Activated naive CD8-positive, alpha-beta T cell treated with anti-CD3 and anti-CD28 coated beads, Interleukin-2, amount 50 U/mL, for 24 hours (primary cell): ENCODE measurements at regions not wholly inside any gene's neighbourhood (a gene's known extent, or its start where the extent isn't known, plus 50 kb on each side); places are given as distances from the start of the nearest gene placed in this dataset.

ENCODE experiments used
- ATAC-seq: fragments of 150-1000 bp; cut with Tn5 transposase; one replicate; pipeline ENCODE4 v1.10.0; 2021
- DNase-seq: peaks from one replicate; pipeline ENCODE4 v3.0.0; 2021
- H3K27ac Mint-ChIP-seq: one replicate; pipeline ENCODE4 v1.8.0; 2021; ENCODE audit warnings: mild to moderate bottlenecking, mixed read lengths
- H3K27me3 Mint-ChIP-seq: one replicate; pipeline ENCODE4 v1.8.0; 2021; ENCODE audit warnings: mixed read lengths
- H3K36me3 Mint-ChIP-seq: one replicate; pipeline ENCODE4 v1.8.0; 2021; ENCODE audit warnings: low read depth, mixed read lengths
- H3K4me1 Mint-ChIP-seq: one replicate; pipeline ENCODE4 v1.8.0; 2021; ENCODE audit warnings: mixed read lengths
- H3K4me3 Mint-ChIP-seq: one replicate; pipeline ENCODE4 v1.8.0; 2021; ENCODE audit warnings: mild to moderate bottlenecking, moderate library complexity, mixed read lengths
- H3K9me3 Mint-ChIP-seq: one replicate; pipeline ENCODE4 v1.8.0; 2021; ENCODE audit warnings: mixed read lengths

DNA sequence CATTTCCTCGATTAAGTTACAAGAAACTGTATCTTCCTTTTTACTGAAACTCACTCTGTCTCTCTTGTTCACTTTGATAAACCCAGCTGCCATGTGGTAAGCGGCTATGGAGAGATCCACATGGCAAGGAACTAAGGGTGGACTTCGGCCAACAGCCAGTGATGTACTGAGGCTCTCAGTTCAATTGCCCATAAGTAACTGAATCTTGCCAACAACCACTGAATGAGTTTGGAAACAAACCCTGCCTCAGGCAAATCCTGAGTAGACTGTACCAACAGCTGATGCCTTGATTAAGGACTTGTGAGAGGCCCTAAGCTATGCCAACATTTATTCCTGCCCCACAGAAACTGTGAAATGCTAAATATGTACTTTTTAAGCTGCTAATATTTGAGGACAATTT, 433.5 kb downstream of the PLOD2 start:
- peaks cover 9% of the 10 kb centered on the region for H3K9me3 Mint-ChIP-seq
- H3K4me1 Mint-ChIP-seq: no peaks in the 10 kb centered on the region
- H3K36me3 Mint-ChIP-seq: no peaks in the 10 kb centered on the region

GRCh38 chr3:145735631-145736030, 425.4 kb downstream of the PLOD2 start:
- H3K9me3 Mint-ChIP-seq: peaks cover 3% of the 10 kb centered on the region
- ATAC-seq (no peak), DNase-seq (no peak)
- H3K4me3 Mint-ChIP-seq: no peak overlapping the region
- H3K4me1 Mint-ChIP-seq: no peaks in the 10 kb centered on the region
- H3K36me3 Mint-ChIP-seq: no peaks in the 10 kb centered on the region
- H3K27me3 Mint-ChIP-seq: no peaks in the 10 kb centered on the region
- H3K27ac Mint-ChIP-seq: no peak overlapping the region

More for the DNA sequence above, 433.5 kb downstream of the PLOD2 start:
- Mint-ChIP-seq H3K27me3 (no peaks in the 10 kb centered on the region), H3K27ac (no peak overlapping the region), H3K4me3 (no peak overlapping the region)
- DNase-seq (no peak), ATAC-seq (no peak)

- Mint-ChIP-seq H3K36me3 (no peaks in the 10 kb centered on the region), H3K4me3 (no peak overlapping the region)
These were observed 423.0 kb downstream of the PLOD2 start for GRCh38 chr3:145737952-145738351.

DNA sequence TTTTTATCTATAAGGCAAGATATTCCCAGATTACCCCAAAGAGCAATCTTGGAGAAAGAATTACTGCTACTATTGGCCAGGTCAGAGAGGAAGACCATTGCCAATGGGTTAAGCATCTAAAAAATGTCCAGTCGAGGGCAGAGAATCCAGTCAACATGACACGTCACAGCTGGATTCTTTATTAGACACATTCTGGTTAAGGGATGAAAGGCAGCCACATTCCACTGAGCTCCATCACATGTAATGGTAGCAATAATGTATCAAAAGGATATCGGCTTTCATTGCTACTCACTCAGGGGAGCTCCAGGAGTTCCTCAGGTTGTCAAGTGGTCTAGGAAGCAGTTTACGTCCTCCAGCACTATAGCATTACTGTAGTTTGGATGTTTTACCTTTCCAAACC, 421.1 kb downstream of the PLOD2 start:
- no peak for ATAC-seq
- Mint-ChIP-seq H3K36me3 (no peaks in the 10 kb centered on the region), H3K4me1 (no peaks in the 10 kb centered on the region), H3K9me3 (no peaks in the 10 kb centered on the region), H3K4me3 (no peak overlapping the region), H3K27me3 (no peaks in the 10 kb centered on the region), H3K27ac (no peak overlapping the region)
- no peak for DNase-seq

More at GRCh38 chr3:145737952-145738351, 423.0 kb downstream of the PLOD2 start:
- Mint-ChIP-seq H3K9me3 (no peaks in the 10 kb centered on the region), H3K27me3 (no peaks in the 10 kb centered on the region), H3K4me1 (no peaks in the 10 kb centered on the region), H3K27ac (no peak overlapping the region)
- ATAC-seq: no peak
- DNase-seq: no peak

DNA sequence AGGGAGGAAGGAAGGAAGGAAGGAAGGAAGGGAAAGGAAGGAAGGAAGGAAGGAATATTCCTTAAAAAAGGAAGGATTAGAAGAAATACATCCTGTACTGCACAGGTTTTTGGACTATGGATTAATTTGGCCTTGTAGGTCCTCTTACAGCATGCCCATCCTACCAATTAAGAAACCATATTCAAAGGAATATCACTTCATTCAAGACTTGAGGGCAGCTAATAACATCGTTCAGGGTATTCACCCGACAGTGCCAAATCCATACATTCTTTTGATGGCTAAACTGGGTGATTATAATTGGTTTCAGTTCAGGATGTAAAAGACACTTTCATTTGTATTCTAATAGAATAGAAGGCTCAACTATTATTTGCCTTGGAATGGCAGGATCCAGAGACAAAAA, 410.3 kb downstream of the PLOD2 start:
- H3K4me3 Mint-ChIP-seq: no peak overlapping the region
- H3K36me3 Mint-ChIP-seq: no peaks in the 10 kb centered on the region
- H3K27ac Mint-ChIP-seq: no peak overlapping the region
- H3K9me3 Mint-ChIP-seq: no peaks in the 10 kb centered on the region
- no peak for ATAC-seq
- no peak for DNase-seq
- H3K4me1 Mint-ChIP-seq: no peaks in the 10 kb centered on the region
- no peaks in the 10 kb centered on the region for H3K27me3 Mint-ChIP-seq

GRCh38 chr3:145752576-145752975, 408.4 kb downstream of the PLOD2 start:
- Mint-ChIP-seq H3K27ac (no peak overlapping the region), H3K4me1 (no peaks in the 10 kb centered on the region), H3K36me3 (no peaks in the 10 kb centered on the region), H3K27me3 (no peaks in the 10 kb centered on the region), H3K9me3 (no peaks in the 10 kb centered on the region), H3K4me3 (no peak overlapping the region)
- DNase-seq (no peak), ATAC-seq (no peak)

DNA sequence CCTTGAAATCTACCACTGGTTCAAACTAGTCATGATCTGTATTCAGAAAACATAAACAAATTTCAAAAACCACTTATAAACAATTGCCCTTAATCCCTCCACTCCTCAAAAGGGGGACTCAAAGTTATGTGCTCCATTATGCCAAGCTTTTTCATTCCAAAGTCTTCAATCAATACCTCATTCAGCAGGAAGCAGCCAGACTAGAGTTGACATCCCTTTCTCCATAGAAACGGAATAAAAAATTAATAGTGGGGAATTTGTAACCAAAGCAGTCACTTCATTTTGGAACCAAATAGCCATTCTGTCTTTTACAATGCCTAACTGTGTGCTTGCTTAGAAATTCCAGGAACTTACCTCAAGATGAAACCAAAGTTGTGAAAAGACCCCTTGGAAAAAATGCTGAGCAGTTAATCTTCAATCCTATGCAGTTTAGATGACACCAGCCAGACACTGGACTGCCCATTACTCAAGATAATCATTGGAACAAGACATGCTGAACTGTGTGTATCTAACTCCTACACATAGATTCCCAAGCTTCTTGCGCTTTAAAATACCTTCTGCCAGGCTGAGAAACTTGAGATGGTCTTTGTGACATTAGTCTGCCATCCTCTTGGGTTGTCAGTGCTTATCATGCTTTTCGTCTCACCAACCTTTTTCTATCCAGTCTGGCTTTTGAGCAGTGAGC, 406.2 kb downstream of the PLOD2 start:
- ATAC-seq: no peak
- no peak overlapping the region for H3K4me3 Mint-ChIP-seq

GRCh38 chr3:145760036-145760435, 400.9 kb downstream of the PLOD2 start:
- H3K4me3 Mint-ChIP-seq: no peak overlapping the region
- ATAC-seq (no peak), DNase-seq (no peak)
- H3K36me3 Mint-ChIP-seq: no peaks in the 10 kb centered on the region
- H3K9me3 Mint-ChIP-seq: no peaks in the 10 kb centered on the region
- no peak overlapping the region for H3K27ac Mint-ChIP-seq
- H3K27me3 Mint-ChIP-seq: no peaks in the 10 kb centered on the region
- H3K4me1 Mint-ChIP-seq: no peaks in the 10 kb centered on the region

More for the DNA sequence above, 406.2 kb downstream of the PLOD2 start:
- Mint-ChIP-seq H3K36me3 (no peaks in the 10 kb centered on the region), H3K4me1 (no peaks in the 10 kb centered on the region), H3K9me3 (no peaks in the 10 kb centered on the region), H3K27ac (no peak overlapping the region), H3K27me3 (no peaks in the 10 kb centered on the region)
- DNase-seq: no peak

GRCh38 chr3:145767909-145768308, 393.1 kb downstream of the PLOD2 start:
- no peaks in the 10 kb centered on the region for H3K4me1 Mint-ChIP-seq
- H3K27ac Mint-ChIP-seq: no peak overlapping the region
- DNase-seq (no peak), ATAC-seq (no peak)
- peaks cover 3% of the 10 kb centered on the region for H3K9me3 Mint-ChIP-seq
- no peaks in the 10 kb centered on the region for H3K27me3 Mint-ChIP-seq
- no peak overlapping the region for H3K4me3 Mint-ChIP-seq
- no peaks in the 10 kb centered on the region for H3K36me3 Mint-ChIP-seq

DNA sequence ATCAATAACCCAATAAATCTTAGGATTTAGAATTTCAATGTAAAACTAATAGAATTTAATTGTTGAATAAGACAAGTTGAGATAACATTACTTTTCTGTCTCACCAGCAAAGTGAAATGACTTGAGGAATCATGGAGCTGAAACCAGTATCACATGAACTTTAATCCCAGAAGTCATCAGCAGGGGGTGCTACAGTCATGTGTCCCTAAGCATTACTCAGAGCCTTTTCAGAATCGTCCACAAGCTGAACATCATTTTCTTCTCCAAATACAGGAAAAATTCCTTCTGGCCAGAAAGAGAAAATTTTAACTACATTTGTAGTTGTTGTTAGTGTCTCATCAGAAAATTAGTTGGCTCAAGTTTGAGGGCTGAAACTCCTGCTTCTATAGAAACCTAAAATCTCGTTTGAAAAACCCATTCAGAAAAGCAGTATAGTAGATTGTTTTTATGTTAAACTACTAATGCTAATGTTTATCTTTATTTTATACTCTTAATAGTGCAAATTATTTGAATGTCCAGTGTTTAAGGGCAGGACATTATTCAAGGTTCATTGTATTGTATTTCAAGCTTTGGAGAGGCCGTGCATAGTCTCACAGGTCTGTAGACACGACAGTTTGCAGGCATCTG, 384.1 kb downstream of the PLOD2 start:
- Mint-ChIP-seq H3K4me3 (no peak overlapping the region), H3K27ac (no peak overlapping the region), H3K4me1 (no peaks in the 10 kb centered on the region), H3K27me3 (no peaks in the 10 kb centered on the region), H3K9me3 (peaks cover 8% of the 10 kb centered on the region), H3K36me3 (no peaks in the 10 kb centered on the region)
- DNase-seq (peak; percentile 8), ATAC-seq (no peak)

- no peaks in the 10 kb centered on the region for H3K4me1 Mint-ChIP-seq
- DNase-seq (no peak), ATAC-seq (no peak)
- H3K27me3 Mint-ChIP-seq: peaks cover 2% of the 10 kb centered on the region
- no peak overlapping the region for H3K4me3 Mint-ChIP-seq
- H3K9me3 Mint-ChIP-seq: peaks cover 8% of the 10 kb centered on the region
- H3K27ac Mint-ChIP-seq: no peak overlapping the region
- no peaks in the 10 kb centered on the region for H3K36me3 Mint-ChIP-seq
These were observed 380.7 kb downstream of the PLOD2 start for GRCh38 chr3:145780301-145780700.

- ATAC-seq (no peak), DNase-seq (no peak)
- no peak overlapping the region for H3K4me3 Mint-ChIP-seq
- no peaks in the 10 kb centered on the region for H3K36me3 Mint-ChIP-seq
- H3K4me1 Mint-ChIP-seq: no peaks in the 10 kb centered on the region
- H3K27ac Mint-ChIP-seq: no peak overlapping the region
- peaks cover 2% of the 10 kb centered on the region for H3K27me3 Mint-ChIP-seq
- peaks cover 11% of the 10 kb centered on the region for H3K9me3 Mint-ChIP-seq
These were observed 375.3 kb downstream of the PLOD2 start for GRCh38 chr3:145785668-145786067.

DNA sequence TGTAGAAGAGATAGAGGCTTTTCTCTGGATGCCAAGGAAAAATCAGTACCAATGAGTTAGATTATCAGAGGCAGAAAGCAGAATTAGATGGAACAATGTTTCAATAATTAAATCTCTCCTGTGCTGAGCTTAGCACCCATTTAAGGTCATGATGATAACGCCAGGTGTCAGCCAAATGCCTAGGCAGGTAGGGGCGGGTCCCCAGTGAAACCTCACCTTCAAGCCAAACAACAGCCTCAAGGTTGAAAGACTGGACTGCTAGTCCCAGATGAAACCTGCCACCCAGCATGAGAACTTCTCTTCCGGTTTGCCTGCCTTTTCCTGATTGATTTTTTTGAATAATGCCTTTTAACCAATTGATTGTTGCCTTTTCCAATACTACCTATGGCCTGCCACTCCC, 363.0 kb downstream of the PLOD2 start:
- ATAC-seq (no peak), DNase-seq (no peak)
- Mint-ChIP-seq H3K27me3 (no peaks in the 10 kb centered on the region), H3K4me3 (no peak overlapping the region), H3K9me3 (peaks cover 10% of the 10 kb centered on the region), H3K36me3 (no peaks in the 10 kb centered on the region), H3K4me1 (no peaks in the 10 kb centered on the region), H3K27ac (no peak overlapping the region)

- H3K36me3 Mint-ChIP-seq: no peaks in the 10 kb centered on the region
- peaks cover 10% of the 10 kb centered on the region for H3K9me3 Mint-ChIP-seq
- H3K27ac Mint-ChIP-seq: no peak overlapping the region
- DNase-seq (no peak), ATAC-seq (no peak)
- no peaks in the 10 kb centered on the region for H3K27me3 Mint-ChIP-seq
- no peak overlapping the region for H3K4me3 Mint-ChIP-seq
- H3K4me1 Mint-ChIP-seq: no peaks in the 10 kb centered on the region
These were observed 362.1 kb downstream of the PLOD2 start for GRCh38 chr3:145798696-145799537.

GRCh38 chr3:145801696-145802095, 359.3 kb downstream of the PLOD2 start:
- Mint-ChIP-seq H3K27ac (no peak overlapping the region), H3K36me3 (no peaks in the 10 kb centered on the region), H3K27me3 (no peaks in the 10 kb centered on the region), H3K9me3 (peaks cover 4% of the 10 kb centered on the region), H3K4me3 (no peak overlapping the region), H3K4me1 (no peaks in the 10 kb centered on the region)
- DNase-seq (no peak), ATAC-seq (no peak)
